GM18520 (cell line): ENCODE measurements at regions not wholly inside any gene's neighbourhood (a gene's known extent, or its start where the extent isn't known, plus 50 kb on each side); places are given as distances from the start of the nearest gene placed in this dataset.
"Not testable (repeated sequence)": the region's sequence is repeated elsewhere in the genome, so short reads cannot be mapped to it uniquely, and the experiment has no call there.

Source experiments
- ATAC-seq: cut with Tn5 transposase; IDR thresholded peaks from one replicate; pipeline ENCODE4 v1.9.1; 2021; ENCODE audit not compliant: unreplicated experiment

GRCh38 chr1:157460381-157460780 is 91.9 kb downstream of the FCRL5 start:
- ATAC-seq = no peak

GRCh38 chr1:157457279-157457678 is 95.0 kb downstream of the FCRL5 start:
- no peak for ATAC-seq

GRCh38 chr1:157455318-157455717 is 97.0 kb downstream of the FCRL5 start:
- no peak for ATAC-seq

- ATAC-seq = no peak
Measured at GRCh38 chr1:157450106-157450505, 102.2 kb downstream of the FCRL5 start.

- no peak for ATAC-seq
Measured at GRCh38 chr1:157448636-157449035, 103.7 kb downstream of the FCRL5 start.

GRCh38 chr1:157446356-157446755 is 106.0 kb downstream of the FCRL5 start:
- ATAC-seq = not testable (repeated sequence)

GRCh38 chr1:157445616-157446140 is 106.6 kb downstream of the FCRL5 start:
- ATAC-seq = not testable (repeated sequence)

- no peak for ATAC-seq
Measured at GRCh38 chr1:157442065-157442464, 110.2 kb downstream of the FCRL5 start.

GRCh38 chr1:157439302-157439954 is 112.9 kb downstream of the FCRL5 start:
- ATAC-seq = no peak

- ATAC-seq = no peak
Measured at GRCh38 chr1:157438613-157439012, 113.7 kb downstream of the FCRL5 start.

GRCh38 chr1:157438146-157438545 is 114.2 kb downstream of the FCRL5 start:
- ATAC-seq = no peak

- ATAC-seq = no peak
Measured at GRCh38 chr1:157437296-157437695, 115.0 kb downstream of the FCRL5 start.

GRCh38 chr1:157431751-157432150 is 120.6 kb downstream of the FCRL5 start:
- ATAC-seq = no peak

- ATAC-seq = no peak
Measured at GRCh38 chr1:157429601-157430240, 122.6 kb downstream of the FCRL5 start.

GRCh38 chr1:157423764-157424163 is 128.6 kb downstream of the FCRL5 start:
- ATAC-seq = not testable (repeated sequence)

GRCh38 chr1:157419845-157420542 is 132.3 kb downstream of the FCRL5 start:
- no peak for ATAC-seq

GRCh38 chr1:157418659-157419058 is 133.7 kb downstream of the FCRL5 start:
- ATAC-seq = no peak

GRCh38 chr1:157418231-157418630 is 134.1 kb downstream of the FCRL5 start:
- ATAC-seq = no peak

- no peak for ATAC-seq
Measured at GRCh38 chr1:157415661-157416060, 136.7 kb downstream of the FCRL5 start.

GRCh38 chr1:157412308-157412707 is 140.0 kb downstream of the FCRL5 start:
- no peak for ATAC-seq

GRCh38 chr1:157411769-157412168 is 140.5 kb downstream of the FCRL5 start:
- ATAC-seq = no peak

GRCh38 chr1:157411064-157411463 is 141.3 kb downstream of the FCRL5 start:
- ATAC-seq = no peak
